ENCODE measurements at regions not wholly inside any gene's neighbourhood (a gene's known extent, or its start where the extent isn't known, plus 50 kb on each side); places are given as distances from the start of the nearest gene placed in this dataset.

GRCh38 chr12:116466536-116466935 is 92.6 kb upstream of the MAP1LC3B2 start:
- no peak for TF ChIP-seq POLR2A (IDR thresholded peaks at IDR 0.05; ENCODE audit: low read depth, low read length)
- no peak for TF ChIP-seq POLR2AphosphoS5 (IDR thresholded peaks at IDR 0.05; ENCODE audit: low read depth, low read length)
- TF ChIP-seq TAF1 (IDR thresholded peaks at IDR 0.05; ENCODE audit: borderline replicate concordance, low read depth, low read length) = no peak
